PFSK-1 (cell line): ENCODE measurements at regions not wholly inside any gene's neighbourhood (a gene's known extent, or its start where the extent isn't known, plus 50 kb on each side); places are given as distances from the start of the nearest gene placed in this dataset.

ENCODE experiments used
- FOXP2 ChIP-seq: optimal IDR thresholded peaks from 2 replicates; pipeline ENCODE3; 2011; ENCODE audit warnings: borderline replicate concordance, control low read depth, inconsistent platforms; ENCODE audit not compliant: insufficient read depth; ENCODE audit errors: extremely low read length, extremely low read depth
- POLR2AphosphoS5 ChIP-seq: IDR thresholded peaks from 2 replicates; pipeline ENCODE4 v1.6.1; 2012; ENCODE audit warnings: low read depth, mild to moderate bottlenecking, control low read depth, low read length, moderate library complexity
- SIN3A ChIP-seq: IDR thresholded peaks from 2 replicates; pipeline ENCODE4 v1.6.1; 2012; ENCODE audit warnings: mild to moderate bottlenecking, low read length, moderate library complexity, borderline replicate concordance; ENCODE audit not compliant: insufficient read depth
- TAF1 ChIP-seq: IDR thresholded peaks from 2 replicates; pipeline ENCODE4 v1.6.1; 2012; ENCODE audit warnings: low read length, control low read depth, borderline replicate concordance; ENCODE audit not compliant: insufficient read depth
- TF ChIP-seq, protein P1 (sequence below), 2 experiments: IDR thresholded peaks; 2 replicates each; pipeline versions ENCODE4 v1.6.1 to v1.8.0; 2011 to 2012; ENCODE audit warnings: low read depth in 2 of 2, low read length in 2 of 2, control low read depth in 1 of 2, inconsistent platforms in 1 of 2, mild to moderate bottlenecking in 1 of 2, moderate library complexity in 1 of 2; ENCODE audit not compliant: insufficient read depth in 1 of 2

DNA sequence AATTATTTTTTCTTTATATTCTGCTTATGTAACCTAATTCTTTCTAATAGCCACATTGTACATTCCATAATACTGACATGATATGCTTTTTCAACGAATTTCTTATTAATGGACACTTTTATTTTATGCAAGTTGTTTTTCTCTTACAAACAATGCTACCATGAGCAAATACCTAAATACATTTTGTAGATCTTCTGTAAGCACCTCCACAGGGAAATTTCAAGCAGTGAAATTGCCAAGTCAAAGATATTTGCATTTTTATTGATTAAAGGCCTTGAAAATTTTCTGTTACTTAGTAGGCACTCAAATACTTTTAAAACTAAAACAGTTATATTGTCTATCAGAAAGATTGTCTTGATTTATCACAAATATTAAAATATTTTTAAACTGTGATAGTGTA is 79.6 kb upstream of the C3orf49 start:
- TF ChIP-seq, protein P1, sequence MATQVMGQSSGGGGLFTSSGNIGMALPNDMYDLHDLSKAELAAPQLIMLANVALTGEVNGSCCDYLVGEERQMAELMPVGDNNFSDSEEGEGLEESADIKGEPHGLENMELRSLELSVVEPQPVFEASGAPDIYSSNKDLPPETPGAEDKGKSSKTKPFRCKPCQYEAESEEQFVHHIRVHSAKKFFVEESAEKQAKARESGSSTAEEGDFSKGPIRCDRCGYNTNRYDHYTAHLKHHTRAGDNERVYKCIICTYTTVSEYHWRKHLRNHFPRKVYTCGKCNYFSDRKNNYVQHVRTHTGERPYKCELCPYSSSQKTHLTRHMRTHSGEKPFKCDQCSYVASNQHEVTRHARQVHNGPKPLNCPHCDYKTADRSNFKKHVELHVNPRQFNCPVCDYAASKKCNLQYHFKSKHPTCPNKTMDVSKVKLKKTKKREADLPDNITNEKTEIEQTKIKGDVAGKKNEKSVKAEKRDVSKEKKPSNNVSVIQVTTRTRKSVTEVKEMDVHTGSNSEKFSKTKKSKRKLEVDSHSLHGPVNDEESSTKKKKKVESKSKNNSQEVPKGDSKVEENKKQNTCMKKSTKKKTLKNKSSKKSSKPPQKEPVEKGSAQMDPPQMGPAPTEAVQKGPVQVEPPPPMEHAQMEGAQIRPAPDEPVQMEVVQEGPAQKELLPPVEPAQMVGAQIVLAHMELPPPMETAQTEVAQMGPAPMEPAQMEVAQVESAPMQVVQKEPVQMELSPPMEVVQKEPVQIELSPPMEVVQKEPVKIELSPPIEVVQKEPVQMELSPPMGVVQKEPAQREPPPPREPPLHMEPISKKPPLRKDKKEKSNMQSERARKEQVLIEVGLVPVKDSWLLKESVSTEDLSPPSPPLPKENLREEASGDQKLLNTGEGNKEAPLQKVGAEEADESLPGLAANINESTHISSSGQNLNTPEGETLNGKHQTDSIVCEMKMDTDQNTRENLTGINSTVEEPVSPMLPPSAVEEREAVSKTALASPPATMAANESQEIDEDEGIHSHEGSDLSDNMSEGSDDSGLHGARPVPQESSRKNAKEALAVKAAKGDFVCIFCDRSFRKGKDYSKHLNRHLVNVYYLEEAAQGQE (IDR thresholded peaks at IDR 0.05; ENCODE audit: insufficient read depth in 1 of 2, low read depth in 2 of 2, low read length in 2 of 2), result no peak
- TF ChIP-seq POLR2AphosphoS5, result no peak

DNA sequence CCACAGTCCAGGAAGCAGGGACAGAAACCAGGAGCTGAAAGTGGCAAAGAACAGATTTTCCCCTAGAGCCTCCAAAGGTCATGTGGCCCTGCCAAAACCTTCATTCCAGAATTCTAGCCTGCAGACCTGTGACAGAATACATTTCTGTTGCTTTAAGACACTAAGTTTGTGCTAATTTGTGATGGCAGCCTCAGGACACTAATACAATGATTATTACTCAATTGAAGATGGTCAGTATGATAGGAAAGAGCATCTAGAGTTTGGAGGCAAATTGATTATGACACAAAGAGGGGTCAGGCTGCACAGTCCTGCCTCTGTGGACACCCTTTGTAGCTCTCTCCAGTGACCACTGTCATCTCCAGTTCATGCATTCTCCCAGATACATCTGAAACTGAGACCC is 79.0 kb upstream of the C3orf49 start:
- TF ChIP-seq SIN3A (no peak), FOXP2 (no peak), TAF1 (no peak), POLR2AphosphoS5 (no peak)
- TF ChIP-seq, protein P1 (IDR thresholded peaks at IDR 0.05; ENCODE audit: insufficient read depth in 1 of 2, low read depth in 2 of 2, low read length in 2 of 2), result no peak

DNA sequence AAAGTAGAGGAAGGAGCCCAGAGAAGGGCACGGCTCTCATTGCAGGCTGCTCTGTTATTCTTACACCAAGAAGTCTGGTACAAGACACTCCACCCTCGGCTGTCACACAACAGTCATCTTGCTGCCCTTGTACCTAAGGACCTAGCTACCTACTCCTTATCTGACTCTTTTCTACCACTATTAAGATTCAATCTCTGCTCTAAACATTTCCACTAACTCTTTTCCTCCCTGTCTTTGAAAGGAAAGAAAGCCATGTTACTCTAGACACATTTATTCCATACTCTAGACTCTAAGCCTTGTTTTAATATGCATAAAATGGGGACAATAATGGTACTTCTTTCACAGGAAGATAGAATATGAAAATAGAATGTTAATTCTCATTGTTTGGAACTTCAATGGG is 73.3 kb upstream of the C3orf49 start:
- TF ChIP-seq SIN3A, result no peak
- TF ChIP-seq, protein P1 (IDR thresholded peaks at IDR 0.05; ENCODE audit: insufficient read depth in 1 of 2, low read depth in 2 of 2, low read length in 2 of 2), result no peak
- TF ChIP-seq TAF1, result no peak
- TF ChIP-seq FOXP2, result no peak
- no peak for TF ChIP-seq POLR2AphosphoS5

DNA sequence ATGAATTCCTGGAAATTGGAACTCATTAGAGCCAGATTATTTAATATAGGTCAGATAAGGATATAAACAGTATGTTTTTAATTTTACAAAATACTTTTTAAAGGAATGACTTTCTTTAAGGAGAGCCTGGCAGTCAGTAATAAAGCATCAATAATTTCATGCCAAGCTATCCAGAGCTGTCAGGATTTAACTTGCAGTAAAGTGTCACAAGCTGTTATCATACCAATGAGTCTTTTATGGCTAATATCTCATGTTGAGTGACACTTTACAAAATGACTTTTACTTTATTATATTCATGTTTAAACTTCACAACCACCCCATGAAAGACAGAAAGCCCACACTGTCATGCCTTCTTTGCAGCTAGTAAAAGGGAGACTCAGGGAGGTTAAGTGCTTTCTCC is 72.9 kb upstream of the C3orf49 start:
- TF ChIP-seq TAF1, result no peak
- TF ChIP-seq, protein P1 (IDR thresholded peaks at IDR 0.05; ENCODE audit: insufficient read depth in 1 of 2, low read depth in 2 of 2, low read length in 2 of 2), result no peak
- no peak for TF ChIP-seq FOXP2
- no peak for TF ChIP-seq POLR2AphosphoS5
- TF ChIP-seq SIN3A, result no peak

DNA sequence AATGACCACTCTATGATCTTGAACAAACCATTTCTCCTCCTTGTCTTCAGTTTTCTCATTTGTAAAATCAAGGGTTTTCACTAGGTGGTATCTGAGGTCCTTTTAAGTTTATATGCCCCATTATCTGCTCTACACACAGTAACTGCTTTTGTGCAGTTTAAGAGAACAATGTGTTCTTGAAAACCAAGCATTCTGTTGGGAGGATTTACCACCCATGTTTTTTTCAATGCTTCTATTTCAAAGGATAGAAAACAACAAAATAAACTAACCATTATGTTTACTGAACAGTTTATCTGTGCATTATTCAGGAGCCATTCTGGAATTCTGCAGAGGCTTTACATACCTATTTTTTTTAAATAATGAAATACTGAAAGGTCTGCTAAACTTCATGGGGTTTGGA is 67.6 kb upstream of the C3orf49 start:
- TF ChIP-seq TAF1, result no peak
- TF ChIP-seq POLR2AphosphoS5, result no peak
- TF ChIP-seq SIN3A, result no peak
- TF ChIP-seq, protein P1 (IDR thresholded peaks at IDR 0.05; ENCODE audit: insufficient read depth in 1 of 2, low read depth in 2 of 2, low read length in 2 of 2), result no peak
- no peak for TF ChIP-seq FOXP2
